NCI-H510A treated with DMSO at 0.1 percent for 48 hours (cell line): ENCODE measurements at regions not wholly inside any gene's neighbourhood (a gene's known extent, or its start where the extent isn't known, plus 50 kb on each side); places are given as distances from the start of the nearest gene placed in this dataset.
"Not testable (repeated sequence)": the region's sequence is repeated elsewhere in the genome, so short reads cannot be mapped to it uniquely, and the experiment has no call there.

ENCODE experiments used
- DNase-seq: peaks from one replicate; lab custom pipeline; 2025; lab: John Stamatoyannopoulos, UW

- no peak for DNase-seq
These were observed 507.5 kb downstream of the NAV3 start for GRCh38 chr12:78338054-78338785.

- DNase-seq, result no peak
These were observed 509.7 kb downstream of the NAV3 start for GRCh38 chr12:78340406-78340805.

GRCh38 chr12:78343657-78344056 lies 513.0 kb downstream of the NAV3 start:
- DNase-seq, result no peak

DNA sequence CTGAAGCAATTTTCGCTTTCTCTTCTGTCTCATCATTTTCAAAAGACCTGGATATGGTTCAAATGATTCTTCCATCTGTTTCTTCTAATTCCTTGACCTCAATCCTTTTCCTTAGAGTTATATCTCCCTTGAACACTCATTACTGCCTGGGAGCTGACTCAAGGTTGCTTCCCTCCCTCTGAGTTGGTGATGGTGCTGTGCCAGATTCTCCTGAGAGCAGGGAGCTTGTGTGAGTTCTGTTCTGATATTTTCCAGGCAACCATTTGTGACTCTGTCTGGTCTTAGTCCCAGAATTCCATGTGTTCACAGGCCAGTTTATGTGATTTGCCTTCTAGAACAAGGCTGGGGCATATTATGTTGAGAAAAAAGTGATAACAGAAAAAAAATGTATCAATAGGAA lies 505.1 kb upstream of the SYT1 start:
- DNase-seq, result no peak

GRCh38 chr12:78361683-78362082 lies 502.9 kb upstream of the SYT1 start:
- no peak for DNase-seq

GRCh38 chr12:78371284-78371683 lies 493.3 kb upstream of the SYT1 start:
- DNase-seq, result no peak

GRCh38 chr12:78375461-78375860 lies 489.1 kb upstream of the SYT1 start:
- DNase-seq, result no peak

DNA sequence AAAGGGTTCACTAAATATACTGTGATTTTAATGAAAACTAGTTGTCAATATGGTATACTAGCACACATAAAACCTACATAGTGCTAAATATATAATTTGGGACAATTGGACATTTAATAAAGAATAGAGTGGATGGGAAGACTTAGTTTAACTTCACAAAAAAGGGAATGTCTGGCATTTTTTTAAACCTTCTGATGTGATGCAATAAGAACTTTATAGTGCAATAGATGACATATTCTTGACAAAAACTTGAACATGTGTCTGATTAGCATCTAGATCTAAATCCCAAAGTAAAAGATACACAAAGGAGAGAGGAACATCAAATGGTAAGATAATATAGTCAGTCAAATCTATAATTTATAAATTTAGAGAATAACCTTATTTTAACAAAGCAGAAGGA lies 488.3 kb upstream of the SYT1 start:
- DNase-seq, result no peak

DNA sequence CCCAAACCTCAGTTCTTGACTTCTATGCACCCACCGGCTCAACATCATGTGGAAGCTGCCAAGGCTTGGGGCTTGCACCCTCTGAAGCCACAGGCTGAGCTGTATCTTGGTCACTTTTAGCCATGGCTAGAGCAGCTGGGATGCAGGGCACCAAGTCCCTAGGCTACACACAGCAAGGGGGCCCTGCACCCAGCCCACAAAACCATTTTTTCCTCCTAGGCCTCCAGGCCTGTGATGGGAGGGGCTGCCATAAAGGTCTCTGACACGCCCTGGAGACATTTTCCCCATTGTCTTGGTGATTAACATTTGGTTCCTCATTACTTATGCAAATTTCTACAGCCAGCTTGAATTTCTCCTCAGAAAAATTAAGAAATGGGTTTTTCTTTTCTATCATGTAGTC lies 485.5 kb upstream of the SYT1 start:
- DNase-seq, result not testable (repeated sequence)

DNA sequence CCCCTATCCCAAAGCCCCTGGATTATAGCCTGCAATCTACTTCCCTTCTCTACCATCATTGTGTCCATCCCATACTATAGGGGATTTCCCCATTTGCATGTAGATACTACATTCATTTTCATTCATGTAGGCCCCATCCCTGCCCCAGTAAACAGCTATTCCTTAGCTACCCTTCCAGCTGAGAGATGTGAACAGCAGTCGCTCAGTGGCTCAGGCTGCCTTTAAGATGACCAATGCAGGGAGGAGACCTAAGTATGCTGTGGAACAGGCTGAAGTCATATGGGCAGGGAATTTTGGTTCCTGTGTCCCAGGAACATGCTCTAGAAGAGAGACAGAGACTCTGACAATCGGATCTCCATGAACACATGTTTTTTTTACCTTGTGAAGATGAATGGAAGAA lies 481.2 kb upstream of the SYT1 start:
- DNase-seq, result no peak

DNA sequence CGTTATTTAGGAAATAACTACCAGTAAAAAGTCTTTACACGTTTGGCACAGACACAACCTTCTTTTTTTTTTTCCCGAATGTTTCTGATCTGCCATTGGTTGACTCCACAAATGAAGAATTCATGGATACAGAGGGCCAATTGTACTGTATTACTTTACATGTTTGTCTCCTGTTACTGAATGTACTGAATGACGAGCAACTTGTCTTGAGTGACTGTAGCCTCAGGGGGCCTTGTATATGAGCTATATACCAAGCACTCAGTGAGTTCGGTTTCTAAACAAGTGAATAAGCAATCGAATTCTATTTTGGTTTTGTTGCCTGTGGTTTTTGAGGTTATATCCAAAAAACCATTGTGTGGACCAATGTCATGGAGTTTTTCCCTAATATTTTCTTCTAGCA lies 480.0 kb upstream of the SYT1 start:
- no peak for DNase-seq

- no peak for DNase-seq
These were observed 479.0 kb upstream of the SYT1 start for GRCh38 chr12:78385541-78385940.

DNA sequence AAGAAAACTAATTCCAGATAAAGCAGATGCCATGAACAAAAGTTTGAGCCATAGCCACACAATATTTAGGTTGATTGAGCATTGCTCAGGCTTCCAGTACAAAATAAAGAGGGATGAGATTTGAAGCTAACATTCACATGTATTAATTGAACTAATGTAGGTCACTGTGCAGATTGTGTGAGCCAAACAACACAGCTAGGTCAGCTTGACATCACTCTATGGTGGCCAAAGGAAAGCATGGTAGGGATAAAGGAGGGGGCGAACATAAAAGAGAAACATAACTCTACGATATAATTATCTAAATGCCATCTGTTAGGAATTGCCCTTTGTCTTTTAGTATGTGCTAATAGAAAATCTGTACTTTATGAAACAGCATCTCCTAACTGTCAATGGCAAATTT lies 477.7 kb upstream of the SYT1 start:
- DNase-seq, result no peak

GRCh38 chr12:78387721-78388120 lies 476.9 kb upstream of the SYT1 start:
- no peak for DNase-seq

- DNase-seq, result no peak
These were observed 476.1 kb upstream of the SYT1 start for GRCh38 chr12:78388461-78388860.

DNA sequence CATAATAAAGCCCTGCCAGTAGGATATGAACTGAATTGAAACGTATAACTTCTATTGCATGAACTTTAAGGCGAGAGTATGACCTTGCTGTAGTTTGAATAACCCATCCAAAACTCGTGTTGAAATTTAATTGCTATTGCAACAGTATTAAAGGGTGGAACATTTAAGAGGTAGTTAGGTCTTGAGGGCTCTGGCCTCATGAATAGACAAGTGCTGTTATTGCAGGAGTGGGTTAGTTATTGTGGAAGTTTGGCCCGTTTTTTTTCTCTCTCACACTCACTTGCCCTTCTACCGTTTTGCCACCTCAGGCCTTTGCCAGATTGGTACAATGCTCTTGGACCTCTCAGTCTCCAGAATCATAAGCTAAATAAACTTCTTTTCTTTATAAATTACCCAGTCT lies 473.7 kb upstream of the SYT1 start:
- DNase-seq, result no peak

- DNase-seq, result peak; percentile 23
These were observed 471.7 kb upstream of the SYT1 start for GRCh38 chr12:78392918-78393317.

DNA sequence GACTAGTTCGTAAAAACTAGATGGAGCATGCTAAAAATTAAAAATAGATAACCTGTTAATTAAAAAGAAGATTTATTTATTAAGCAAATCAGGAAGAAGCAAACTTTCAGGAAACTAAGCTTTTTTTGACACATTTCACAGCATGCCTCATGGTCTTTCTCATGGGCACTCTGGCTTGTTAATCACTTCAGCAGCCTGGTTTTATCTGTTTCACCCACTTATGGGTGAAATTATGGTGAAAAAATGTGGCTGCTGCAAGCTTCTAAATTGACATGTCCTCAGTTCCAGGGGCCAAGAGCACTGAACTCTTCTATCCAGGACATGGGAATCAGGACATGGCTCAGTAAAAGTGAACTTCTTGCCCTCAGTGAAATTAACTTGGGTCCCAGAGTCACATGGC lies 468.6 kb upstream of the SYT1 start:
- DNase-seq, result no peak

DNA sequence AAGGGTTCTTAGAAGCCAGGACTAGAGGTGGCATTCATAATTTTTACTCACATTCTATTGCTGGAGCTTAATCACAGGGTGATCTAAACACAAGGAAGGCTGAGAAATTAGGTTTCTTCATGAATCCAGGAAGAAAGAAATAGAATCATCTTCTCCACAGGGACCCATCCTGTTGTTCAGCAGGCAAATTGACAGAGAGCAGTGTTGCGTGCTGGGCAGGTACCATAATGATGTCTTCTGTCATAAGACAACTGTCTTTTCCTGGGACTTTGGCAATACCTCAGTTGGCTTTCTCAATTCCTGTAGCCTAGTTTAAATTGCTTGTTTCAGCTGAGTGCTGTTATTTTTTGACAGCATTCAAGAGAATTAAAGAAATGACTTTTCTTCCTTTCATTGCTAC lies 468.0 kb upstream of the SYT1 start:
- DNase-seq, result no peak

- no peak for DNase-seq
These were observed 465.8 kb upstream of the SYT1 start for GRCh38 chr12:78398750-78399149.

DNA sequence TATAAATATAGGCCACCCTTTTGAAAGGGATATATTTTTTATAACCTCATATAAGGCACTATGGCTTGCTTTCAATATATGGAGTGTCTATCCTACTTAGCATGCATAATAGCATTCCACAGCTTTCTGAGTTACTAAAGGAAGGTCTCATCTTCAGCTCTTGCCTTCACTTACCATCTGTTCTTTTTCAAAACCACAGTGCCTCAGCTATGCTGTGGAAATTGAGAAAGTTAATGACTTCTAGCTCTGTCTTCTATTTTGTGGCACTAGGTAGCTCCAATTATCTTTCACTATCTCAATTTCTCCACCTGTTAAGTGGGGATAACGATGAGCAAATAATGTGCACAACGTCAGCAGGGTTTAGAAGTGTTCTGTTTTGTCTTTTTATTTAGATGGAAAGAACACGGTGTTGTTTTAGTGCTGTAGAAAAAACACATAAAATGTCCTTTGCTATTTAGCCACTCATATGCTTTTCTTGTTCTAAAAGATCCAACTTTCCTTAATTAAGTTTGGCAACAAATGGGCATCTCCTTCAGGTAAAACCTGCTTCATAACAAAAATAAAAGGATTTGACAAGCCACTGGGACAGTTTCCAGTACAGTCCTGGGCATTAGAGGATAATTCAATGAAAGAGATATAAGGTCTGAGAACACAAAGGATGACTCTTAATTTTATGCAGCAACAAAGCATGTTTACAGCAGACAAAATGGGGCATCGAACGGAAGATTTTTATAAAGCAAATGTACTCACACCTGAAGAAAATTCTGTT lies 462.0 kb upstream of the SYT1 start:
- DNase-seq, result peak; percentile 26

GRCh38 chr12:78403136-78403535 lies 461.4 kb upstream of the SYT1 start:
- DNase-seq, result no peak

DNA sequence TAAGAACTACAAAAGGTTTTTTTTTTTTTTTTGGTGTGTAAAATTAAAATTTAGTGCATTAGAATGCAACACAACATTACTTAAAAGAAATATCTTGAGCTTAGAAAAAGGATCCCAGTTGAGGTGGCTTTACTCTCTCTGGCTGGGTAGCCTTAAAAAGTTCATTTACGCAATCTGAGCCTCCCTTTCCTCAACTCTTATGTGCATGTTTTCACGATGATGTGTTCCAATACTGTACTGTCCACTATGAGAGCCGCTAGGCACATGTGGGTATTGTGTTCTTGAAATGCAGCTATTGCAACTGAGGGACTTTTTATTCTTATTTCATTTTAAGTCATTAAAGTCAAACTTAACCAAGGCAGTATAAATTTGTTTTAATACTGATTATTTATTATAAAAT lies 460.9 kb upstream of the SYT1 start:
- no peak for DNase-seq

DNA sequence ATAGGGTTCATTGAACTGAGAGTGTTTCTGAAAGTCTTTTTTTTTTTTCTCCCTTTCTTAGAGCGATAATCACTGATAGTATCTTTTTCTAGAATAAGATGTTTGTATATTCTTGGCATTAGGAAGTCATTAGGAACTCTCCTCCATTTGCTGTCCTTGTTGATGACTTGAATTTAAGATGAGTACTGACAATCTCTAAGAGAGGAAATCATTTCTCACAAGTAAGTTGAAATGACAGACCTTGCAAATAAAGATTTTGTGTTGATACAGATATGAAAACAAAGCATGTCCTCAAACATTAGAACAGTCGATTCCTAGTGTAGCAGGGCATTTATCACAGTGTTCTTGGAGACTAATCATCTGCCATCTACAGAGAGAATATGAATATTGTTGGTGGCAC lies 458.4 kb upstream of the SYT1 start:
- no peak for DNase-seq
